GM06990 (cell line): ENCODE measurements at regions not wholly inside any gene's neighbourhood (a gene's known extent, or its start where the extent isn't known, plus 50 kb on each side); places are given as distances from the start of the nearest gene placed in this dataset.

Experiments
- DNase-seq: peaks from one replicate; pipeline ENCODE4 v3.0.0-alpha.2; 2011; ENCODE audit not compliant: insufficient read length; ENCODE audit errors: extremely low read depth
- H3K27me3 ChIP-seq: replicated peaks from 2 replicates; pipeline ENCODE4 v1.6.0; 2011; ENCODE audit warnings: low read length; ENCODE audit not compliant: control insufficient read depth, insufficient read depth
- H3K36me3 ChIP-seq: 2 replicates; pipeline ENCODE4 v1.5.1; 2011; ENCODE audit warnings: low read length; ENCODE audit not compliant: control insufficient read depth, insufficient read depth
- H3K4me3 ChIP-seq: replicated peaks from 2 replicates; pipeline ENCODE4 v1.5.1; 2011; ENCODE audit warnings: low read depth, mild to moderate bottlenecking, control low read depth, low read length
- CTCF ChIP-seq: IDR thresholded peaks from 2 replicates; pipeline ENCODE4 v1.5.1; 2011; ENCODE audit warnings: low read length, control low read depth, mild to moderate bottlenecking, inconsistent platforms; ENCODE audit not compliant: insufficient read depth, poor library complexity, severe bottlenecking

- H3K4me3 ChIP-seq = no peak overlapping the region
- no peak for TF ChIP-seq CTCF
- DNase-seq = no peak
- H3K36me3 ChIP-seq = no peaks in the 10 kb centered on the region
- H3K27me3 ChIP-seq = no peaks in the 10 kb centered on the region; the same call in 1 of the 2 replicates
These were observed 152.0 kb upstream of the CST7 start for GRCh38 chr20:24797113-24797512.

GRCh38 chr20:24797745-24798655 lies 151.1 kb upstream of the CST7 start:
- Histone ChIP-seq H3K4me3 (no peak overlapping the region), H3K27me3 (no peaks in the 10 kb centered on the region; the same call in 1 of the 2 replicates), H3K36me3 (no peaks in the 10 kb centered on the region)
- DNase-seq = no peak
- no peak for TF ChIP-seq CTCF

DNA sequence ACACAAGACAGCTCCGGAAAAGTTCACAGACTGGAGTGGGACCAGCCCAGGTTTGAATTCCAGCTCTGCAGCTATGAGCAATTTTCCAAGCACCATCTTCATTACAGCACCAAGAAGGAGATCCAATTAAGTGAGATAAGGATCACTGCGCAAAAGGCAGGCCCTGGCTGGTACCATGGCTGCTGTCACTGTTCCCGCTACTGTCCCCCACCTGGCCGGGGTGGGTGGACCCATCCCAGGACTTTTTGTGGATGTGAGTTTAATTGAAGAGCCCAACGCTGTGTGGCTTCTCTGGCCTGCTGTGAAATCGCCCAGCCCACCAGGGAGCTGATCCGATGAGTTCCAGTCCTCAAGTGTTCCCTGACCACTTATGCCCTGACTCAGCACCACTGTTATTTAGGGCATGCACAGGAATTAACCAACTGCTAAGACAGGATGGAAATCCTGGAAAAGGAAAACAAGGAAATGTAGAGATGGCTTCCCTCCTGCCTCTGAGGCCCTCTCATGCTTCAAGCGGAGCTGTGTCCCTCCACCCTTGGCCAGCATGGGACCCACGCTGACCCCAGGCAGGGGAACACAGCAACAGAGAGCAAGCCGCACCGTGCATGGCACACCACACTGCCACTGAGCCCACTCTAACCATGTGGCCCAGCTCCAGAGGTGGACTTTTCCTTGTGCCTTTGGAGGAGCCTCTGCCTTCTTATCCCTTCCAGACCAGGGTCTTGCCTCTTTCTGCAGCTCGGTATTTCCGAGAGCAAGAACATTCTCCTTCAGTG lies 150.0 kb upstream of the CST7 start:
- no peaks in the 10 kb centered on the region; the same call in 1 of the 2 replicates for H3K27me3 ChIP-seq
- no peaks in the 10 kb centered on the region for H3K36me3 ChIP-seq
- no peak for TF ChIP-seq CTCF
- DNase-seq = no peak
- H3K4me3 ChIP-seq = no peak overlapping the region

DNA sequence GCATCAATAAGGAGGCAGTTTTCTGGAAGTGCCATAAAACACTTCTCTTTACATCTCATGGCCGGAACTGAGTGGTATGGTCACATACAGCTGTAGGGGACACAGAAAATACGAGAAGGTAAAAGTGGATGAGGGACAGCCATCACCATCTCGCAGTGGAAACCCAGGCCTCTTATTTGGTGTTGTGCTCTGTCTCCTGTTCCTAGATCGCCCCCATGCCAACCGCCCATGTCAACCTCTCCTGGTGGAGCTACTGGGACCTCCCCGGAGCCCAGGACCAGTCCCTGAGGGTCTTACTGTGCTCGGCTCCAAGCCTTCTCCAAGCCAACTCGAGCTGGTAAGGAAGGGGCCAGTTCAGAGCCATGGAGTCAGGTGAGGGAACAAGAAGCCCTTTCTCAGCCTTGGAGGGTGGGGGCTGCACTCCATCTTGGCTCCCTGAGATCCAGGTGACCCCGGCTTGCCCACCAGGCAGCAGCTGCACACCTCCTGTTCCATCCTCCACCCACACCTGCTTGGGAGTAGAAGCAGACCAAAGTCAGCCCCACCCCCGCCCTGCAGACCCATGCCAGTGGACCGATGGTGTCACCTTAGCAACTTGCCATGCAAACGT lies 149.0 kb upstream of the CST7 start:
- Histone ChIP-seq H3K27me3 (no peaks in the 10 kb centered on the region; the same call in 1 of the 2 replicates), H3K4me3 (no peak overlapping the region), H3K36me3 (no peaks in the 10 kb centered on the region)
- no peak for TF ChIP-seq CTCF
- DNase-seq = no peak

- Histone ChIP-seq H3K27me3 (no peaks in the 10 kb centered on the region; the same call in 1 of the 2 replicates), H3K4me3 (no peak overlapping the region), H3K36me3 (no peaks in the 10 kb centered on the region)
- no peak for TF ChIP-seq CTCF
- no peak for DNase-seq
These were observed 146.7 kb upstream of the CST7 start for GRCh38 chr20:24802286-24802820.
